RKO (cell line): ENCODE measurements at regions not wholly inside any gene's neighbourhood (a gene's known extent, or its start where the extent isn't known, plus 50 kb on each side); places are given as distances from the start of the nearest gene placed in this dataset.
"Not testable (repeated sequence)": the region's sequence is repeated elsewhere in the genome, so short reads cannot be mapped to it uniquely, and the experiment has no call there.

Experiments
- DNase-seq: peaks from one replicate; pipeline ENCODE4 v3.0.0-alpha.2; 2016; ENCODE audit warnings: low spot score

GRCh38 chr15:69554279-69554961 lies 101.8 kb downstream of the RPLP1 start:
- no peak for DNase-seq

GRCh38 chr15:69555080-69555479 lies 102.5 kb downstream of the RPLP1 start:
- DNase-seq = no peak

- DNase-seq = no peak
These were observed 103.7 kb downstream of the RPLP1 start for GRCh38 chr15:69556344-69556743.

GRCh38 chr15:69557020-69557706 lies 104.5 kb downstream of the RPLP1 start:
- peak; percentile 88 for DNase-seq

- DNase-seq = no peak
These were observed 105.2 kb downstream of the RPLP1 start for GRCh38 chr15:69557707-69558409.

- DNase-seq = no peak
These were observed 107.0 kb downstream of the RPLP1 start for GRCh38 chr15:69559440-69560190.

GRCh38 chr15:69561071-69561784 lies 108.6 kb downstream of the RPLP1 start:
- DNase-seq = no peak

- DNase-seq = no peak
These were observed 109.5 kb downstream of the RPLP1 start for GRCh38 chr15:69562116-69562515.

GRCh38 chr15:69562564-69562963 lies 109.9 kb downstream of the RPLP1 start:
- no peak for DNase-seq

- no peak for DNase-seq
These were observed 112.5 kb downstream of the RPLP1 start for GRCh38 chr15:69565066-69565655.

GRCh38 chr15:69567238-69567760 lies 114.7 kb downstream of the RPLP1 start:
- DNase-seq = not testable (repeated sequence)

GRCh38 chr15:69568173-69569009 lies 115.8 kb downstream of the RPLP1 start:
- DNase-seq = no peak

GRCh38 chr15:69570454-69570853 lies 117.8 kb downstream of the RPLP1 start:
- DNase-seq = no peak

- no peak for DNase-seq
These were observed 118.4 kb downstream of the RPLP1 start for GRCh38 chr15:69570997-69571396.

- not testable (repeated sequence) for DNase-seq
These were observed 120.7 kb downstream of the RPLP1 start for GRCh38 chr15:69573278-69573677.

- peak; percentile 46 for DNase-seq
These were observed 121.3 kb downstream of the RPLP1 start for GRCh38 chr15:69573815-69574475.

GRCh38 chr15:69574506-69574905 lies 121.9 kb downstream of the RPLP1 start:
- no peak for DNase-seq

- DNase-seq = no peak
These were observed 122.8 kb downstream of the RPLP1 start for GRCh38 chr15:69575387-69575786.

GRCh38 chr15:69576035-69576526 lies 123.5 kb downstream of the RPLP1 start:
- DNase-seq = no peak
